C4-2B (cell line): ENCODE measurements at regions not wholly inside any gene's neighbourhood (a gene's known extent, or its start where the extent isn't known, plus 50 kb on each side); places are given as distances from the start of the nearest gene placed in this dataset.

ENCODE experiments used
- H3K27ac ChIP-seq: fragments of 450-650 bp; 2 replicates; pipeline ENCODE4 v1.5.1; 2017
- CTCF ChIP-seq: fragments of 450-650 bp; conservative IDR thresholded peaks from 2 replicates; pipeline ENCODE4 v1.5.1; 2017; ENCODE audit warnings: mild to moderate bottlenecking
- ZFX ChIP-seq: fragments of 450-650 bp; IDR thresholded peaks from 2 replicates; pipeline ENCODE4 v1.6.1; 2017

- TF ChIP-seq CTCF (no peak), ZFX (no peak)
- no peak overlapping the region for H3K27ac ChIP-seq
Measured at GRCh38 chr10:105609451-105609850, 968.4 kb downstream of the SORCS3 start.

- H3K27ac ChIP-seq, result no peak overlapping the region
- TF ChIP-seq CTCF (no peak), ZFX (no peak)
Measured at GRCh38 chr10:105605918-105606317, 964.8 kb downstream of the SORCS3 start.

GRCh38 chr10:105605104-105605503 lies 964.0 kb downstream of the SORCS3 start:
- no peak overlapping the region for H3K27ac ChIP-seq
- TF ChIP-seq ZFX, result no peak

- TF ChIP-seq ZFX, result no peak
- TF ChIP-seq CTCF, result no peak
- H3K27ac ChIP-seq, result no peak overlapping the region
Measured at GRCh38 chr10:105598207-105598606, 957.1 kb downstream of the SORCS3 start.

- H3K27ac ChIP-seq, result no peak overlapping the region
- TF ChIP-seq ZFX, result no peak
- no peak for TF ChIP-seq CTCF
Measured at GRCh38 chr10:105597312-105597711, 956.2 kb downstream of the SORCS3 start.

GRCh38 chr10:105596749-105597148 lies 955.7 kb downstream of the SORCS3 start:
- H3K27ac ChIP-seq, result no peak overlapping the region
- TF ChIP-seq CTCF, result no peak
- TF ChIP-seq ZFX, result no peak

- TF ChIP-seq CTCF (no peak), ZFX (no peak)
- no peak overlapping the region for H3K27ac ChIP-seq
Measured at GRCh38 chr10:105594296-105594695, 953.2 kb downstream of the SORCS3 start.

- H3K27ac ChIP-seq, result no peak overlapping the region
- no peak for TF ChIP-seq CTCF
- no peak for TF ChIP-seq ZFX
Measured at GRCh38 chr10:105592468-105592867, 951.4 kb downstream of the SORCS3 start.
